GM21381 (cell line): ENCODE measurements at regions not wholly inside any gene's neighbourhood (a gene's known extent, or its start where the extent isn't known, plus 50 kb on each side); places are given as distances from the start of the nearest gene placed in this dataset.

ENCODE experiments used
- ATAC-seq: cut with Tn5 transposase; IDR thresholded peaks from one replicate; pipeline ENCODE4 v1.9.1; 2021; ENCODE audit warnings: mild to moderate bottlenecking, moderate library complexity; ENCODE audit not compliant: unreplicated experiment

DNA sequence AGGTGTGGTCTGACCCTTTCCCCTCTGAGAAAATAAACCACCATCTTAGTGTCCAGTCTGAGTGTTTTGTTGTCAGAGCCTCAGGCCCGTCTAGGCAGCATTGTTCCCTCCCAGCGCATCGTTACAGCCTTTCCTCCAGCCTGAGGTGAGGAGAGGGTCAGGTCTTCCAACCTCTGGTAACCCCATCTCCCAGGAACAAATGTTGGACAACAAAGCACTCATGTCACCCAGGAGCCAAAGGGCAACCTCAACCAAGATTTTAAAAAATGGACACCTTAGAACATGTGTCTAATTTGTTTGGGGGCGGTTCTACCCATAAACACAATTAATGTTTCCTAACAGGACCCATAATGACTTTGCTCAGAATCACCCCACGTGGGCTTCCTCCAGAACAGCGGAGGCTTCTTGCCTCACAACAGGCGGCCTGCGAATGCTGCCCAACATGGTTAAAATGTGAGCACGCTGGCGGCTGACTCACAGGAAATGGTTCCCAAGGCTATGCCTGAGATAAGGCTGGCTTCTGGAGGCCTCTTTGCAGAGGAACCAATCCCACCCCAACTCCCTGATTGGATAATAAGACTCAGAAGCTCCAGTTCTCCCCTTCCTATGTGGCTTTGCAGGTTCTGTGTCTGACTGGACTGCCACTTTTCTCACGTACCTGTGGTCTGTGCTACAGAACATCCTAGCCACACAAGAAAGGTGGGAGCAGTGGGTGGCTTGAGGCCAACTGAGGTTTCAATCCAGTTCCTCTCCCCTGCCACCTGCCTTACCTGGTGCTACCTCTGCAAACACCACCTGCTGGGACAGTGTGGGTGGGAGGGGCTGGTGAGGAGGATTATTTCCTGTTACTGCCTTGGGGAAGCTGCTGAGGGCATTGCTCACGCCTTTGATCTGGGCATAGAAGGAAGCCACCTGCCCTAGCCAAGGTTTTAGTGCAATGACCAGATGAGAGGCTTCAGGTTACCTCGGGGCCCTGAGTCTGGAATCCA is 108.8 kb downstream of the B3GNT2 start:
- no peak for ATAC-seq

DNA sequence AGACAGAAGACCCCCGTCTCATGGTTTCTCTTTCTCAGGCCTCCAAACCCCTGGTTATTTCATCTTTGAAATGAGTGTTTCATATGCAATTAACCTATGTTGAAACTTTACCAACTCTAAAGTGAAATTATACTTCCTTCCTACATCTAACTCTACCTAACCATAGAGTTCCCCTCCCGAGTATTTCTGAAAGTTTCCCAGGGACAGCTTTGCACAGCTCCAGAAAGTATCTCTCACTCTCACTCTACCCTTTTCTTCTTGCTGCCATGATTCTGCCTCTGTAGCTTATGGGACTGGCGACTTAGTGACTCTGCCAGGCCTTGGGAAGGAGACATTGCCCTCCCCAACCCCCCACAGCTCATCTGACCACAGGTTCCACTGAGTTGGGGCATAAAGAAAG is 107.9 kb downstream of the B3GNT2 start:
- peak; percentile 30 for ATAC-seq

DNA sequence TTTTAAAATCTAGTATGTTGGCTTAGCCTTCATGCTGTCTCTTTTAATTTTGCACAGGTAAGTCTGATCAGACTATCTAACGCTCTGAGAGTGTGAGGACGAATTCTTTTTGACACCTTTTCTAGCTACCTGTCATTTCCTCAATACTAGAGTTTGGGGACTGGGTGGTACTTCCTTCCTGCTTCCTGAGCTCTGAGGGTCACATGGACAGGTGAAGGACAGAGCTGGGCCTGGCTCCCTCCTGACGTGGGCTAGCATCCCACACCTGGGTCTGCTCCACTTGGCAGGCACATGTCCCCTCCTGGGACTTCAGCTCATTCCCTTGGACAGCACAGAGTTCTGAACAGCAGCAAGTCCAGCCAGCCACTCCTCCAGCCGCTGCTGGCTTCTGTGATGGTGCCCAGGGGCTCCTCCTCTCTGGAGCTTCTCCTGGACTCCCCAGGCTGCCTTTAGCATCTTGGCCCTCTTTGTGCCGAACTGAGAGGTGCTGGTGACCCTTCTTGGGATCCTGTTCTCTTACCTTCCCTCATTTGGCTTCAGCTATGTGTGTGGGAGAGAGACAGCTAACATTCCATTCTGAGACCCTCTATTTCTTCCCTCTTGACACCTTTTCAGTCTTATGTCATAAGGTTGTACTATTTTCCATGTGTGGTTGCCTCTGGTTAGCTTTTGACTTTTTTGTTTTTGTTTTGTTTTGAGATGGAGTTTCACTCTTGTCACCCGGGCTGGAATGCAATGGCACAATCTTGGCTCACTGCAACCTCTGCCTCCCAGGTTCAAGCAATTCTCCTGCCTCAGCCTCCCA is 106.9 kb downstream of the B3GNT2 start:
- ATAC-seq, result no peak

DNA sequence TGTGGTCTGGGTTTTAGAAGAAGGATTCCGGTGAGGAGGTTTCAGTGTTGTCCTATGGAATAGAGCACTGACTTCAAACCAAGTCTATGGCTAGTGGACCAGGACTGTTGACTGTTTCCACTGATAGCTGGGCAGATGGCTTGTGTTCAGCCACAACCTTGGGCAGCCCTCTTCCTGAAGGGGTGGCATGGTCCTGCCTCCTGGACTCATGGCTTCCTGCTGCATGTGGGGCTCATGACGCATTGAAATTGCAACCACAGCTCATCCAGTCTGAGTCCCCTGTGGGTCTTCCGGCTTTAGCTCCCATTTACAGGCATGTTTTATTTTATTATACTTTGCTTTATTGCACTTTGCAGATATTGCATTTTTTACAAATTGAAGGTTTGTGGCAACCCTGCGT is 105.0 kb downstream of the B3GNT2 start:
- ATAC-seq, result no peak

DNA sequence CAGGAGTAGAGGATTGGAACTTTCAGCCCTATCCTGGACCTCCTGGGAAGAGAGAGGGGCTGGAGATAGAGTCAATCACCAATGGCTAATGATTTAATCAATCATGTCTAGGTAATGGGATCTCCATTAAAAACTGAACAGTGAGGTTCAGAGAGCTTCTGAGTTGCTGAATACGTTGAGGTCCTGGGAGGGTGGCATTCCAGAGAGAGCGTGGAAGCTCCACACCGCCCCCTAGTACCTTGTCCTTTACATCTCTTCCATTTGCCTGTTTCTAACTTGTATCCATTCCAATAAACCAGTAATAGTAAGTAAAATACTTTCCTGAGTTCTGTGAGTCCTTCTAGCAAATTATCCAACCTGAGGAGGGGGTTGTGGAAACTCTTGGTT is 101.7 kb downstream of the B3GNT2 start:
- no peak for ATAC-seq

DNA sequence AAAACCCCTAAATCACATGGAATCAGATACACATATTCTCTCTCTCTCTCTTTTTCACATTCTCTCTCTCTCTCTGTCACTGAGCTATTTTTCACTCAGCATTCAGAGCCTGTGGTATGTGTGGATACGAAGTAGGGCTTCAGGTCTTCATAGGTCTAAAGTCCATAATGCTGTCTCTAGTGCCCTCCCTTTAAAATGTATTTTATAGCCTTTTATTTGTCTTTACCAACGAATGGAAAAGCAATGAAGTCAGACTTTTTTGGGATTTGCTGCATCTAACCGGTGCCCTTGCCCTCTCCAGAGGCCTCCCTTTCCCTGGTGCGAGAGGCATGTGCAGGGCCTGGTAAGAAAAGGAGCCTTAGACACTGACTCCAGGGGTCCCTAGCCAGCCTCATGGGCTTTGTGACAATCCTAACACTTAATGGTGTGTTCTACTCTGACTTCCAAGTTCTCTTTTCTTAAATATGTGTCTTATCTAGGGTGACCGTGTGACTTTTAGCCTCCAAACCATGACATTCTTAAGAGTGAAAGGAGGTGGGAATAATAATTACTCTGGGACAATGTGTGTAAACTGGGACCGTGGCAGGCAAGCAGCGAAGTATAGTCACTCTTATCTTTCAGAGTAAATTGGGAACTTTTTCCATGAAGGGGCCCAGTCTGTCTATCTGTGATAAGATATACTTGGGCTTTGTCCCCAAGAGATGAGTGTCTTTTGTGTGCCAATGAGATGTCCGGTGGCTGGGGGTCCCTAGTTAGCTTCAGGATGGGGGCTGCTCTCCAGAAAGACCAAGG is 101.1 kb downstream of the B3GNT2 start:
- no peak for ATAC-seq

DNA sequence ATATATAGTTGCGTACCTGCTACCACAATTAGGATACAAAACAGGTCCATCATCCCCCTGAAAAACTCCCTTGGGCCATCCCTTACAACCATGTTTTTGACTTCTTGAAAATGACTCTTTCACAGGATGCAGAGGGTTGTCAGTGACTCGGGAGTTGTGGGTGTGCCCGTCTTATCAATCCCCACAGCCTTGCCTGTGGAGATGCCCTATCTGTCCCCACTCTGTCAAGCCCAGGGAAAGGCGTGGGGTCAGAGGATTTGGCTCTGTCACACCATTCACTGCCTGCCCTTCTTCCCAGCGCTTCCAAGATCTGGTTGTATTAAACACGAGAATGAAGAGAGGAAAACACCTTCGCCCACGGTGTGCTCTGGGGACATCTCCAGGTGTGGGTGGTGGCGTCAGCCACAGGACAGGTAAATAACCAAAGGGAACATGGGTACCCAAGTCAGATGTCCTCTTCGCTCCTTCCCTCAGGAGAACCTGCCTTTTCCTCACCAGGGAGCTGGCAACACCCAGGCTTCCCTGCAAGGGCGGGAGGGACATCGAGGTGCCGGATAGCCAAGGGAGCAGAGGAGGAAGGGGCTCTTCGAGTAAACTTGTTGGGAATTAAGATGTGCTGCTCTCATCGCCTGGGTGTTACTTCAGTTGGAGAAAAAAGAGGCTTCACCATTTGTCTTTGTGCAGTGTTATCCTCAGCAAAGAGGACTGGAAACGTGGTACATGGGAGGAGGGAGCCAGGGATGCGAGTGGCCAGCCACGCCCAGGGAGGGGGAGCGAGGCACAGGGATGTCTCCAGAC is 100.3 kb downstream of the B3GNT2 start:
- ATAC-seq, result no peak

DNA sequence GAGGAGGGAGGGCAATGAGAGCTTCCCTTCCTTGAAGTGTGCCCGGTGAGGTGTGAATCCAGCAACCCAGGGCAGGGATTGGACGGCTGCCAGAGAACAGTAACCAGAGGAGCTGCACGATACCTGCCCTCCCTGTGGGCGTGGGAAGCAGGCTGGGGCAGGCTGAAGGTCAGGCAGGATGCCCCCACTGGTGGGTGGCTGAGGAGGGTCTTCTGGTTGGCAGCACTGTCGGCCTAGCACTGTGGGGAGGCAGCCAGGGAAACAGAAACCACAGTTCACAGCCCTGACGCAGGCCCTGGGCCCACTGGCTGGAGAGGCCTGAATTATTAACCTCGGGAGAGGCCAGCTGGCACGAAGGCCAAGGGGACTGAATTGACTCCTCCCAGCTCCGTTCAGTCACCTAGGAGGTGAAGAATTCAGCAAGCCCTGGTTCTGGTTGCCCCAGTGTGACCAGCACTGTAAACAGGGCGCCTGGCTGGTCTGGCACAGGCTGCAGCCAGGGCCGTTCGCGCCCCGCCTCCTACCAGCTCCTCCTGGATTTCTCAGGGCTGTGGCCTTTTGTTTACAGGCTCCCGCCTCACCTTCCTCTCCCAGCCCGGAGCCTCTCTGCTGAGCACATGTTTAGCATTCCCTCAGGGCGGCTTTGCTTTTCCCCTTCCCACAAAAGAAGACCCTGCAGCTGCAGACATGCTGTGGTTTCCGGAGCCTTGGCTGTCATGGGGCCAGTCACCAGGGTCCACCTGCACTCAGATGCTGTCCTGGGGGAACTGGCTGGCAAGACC is 97.8 kb downstream of the B3GNT2 start:
- peak; percentile 61 for ATAC-seq

DNA sequence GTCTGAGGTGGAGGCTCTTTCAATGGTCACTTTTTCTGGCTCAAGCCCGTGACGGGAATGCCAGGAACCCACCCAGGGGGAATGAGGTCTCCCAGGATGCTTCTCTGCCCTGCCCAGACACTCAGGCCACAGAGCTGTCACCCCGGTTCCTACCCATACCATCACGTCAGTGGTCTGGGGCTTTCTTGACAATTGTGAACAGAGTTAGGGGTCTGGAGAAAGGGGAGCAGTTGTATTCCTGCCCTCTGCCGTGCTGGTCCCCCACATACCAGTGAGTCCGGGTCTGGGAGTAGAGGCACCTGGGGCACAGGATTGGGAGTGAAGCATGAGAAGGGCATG is 97.2 kb downstream of the B3GNT2 start:
- ATAC-seq, result no peak

DNA sequence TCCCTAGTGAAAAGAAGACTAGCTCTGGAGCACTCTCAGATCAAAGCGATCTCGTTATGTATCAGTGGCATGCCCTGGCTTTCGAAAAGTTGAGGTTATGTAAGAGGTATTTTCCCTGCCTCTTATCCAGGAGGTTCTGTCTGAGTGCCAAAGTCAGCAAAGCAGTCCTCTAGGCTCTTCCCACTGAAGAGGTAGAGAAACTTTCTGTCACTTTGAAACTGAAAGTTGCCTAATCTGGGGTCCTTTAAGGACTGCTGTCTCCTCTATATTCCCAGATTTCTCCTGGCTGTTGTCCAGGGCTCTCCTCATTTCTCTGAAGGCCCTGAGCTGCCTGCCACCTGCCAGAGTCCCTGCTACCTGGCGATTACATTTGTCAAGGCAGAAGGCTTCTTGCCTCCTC is 96.3 kb downstream of the B3GNT2 start:
- no peak for ATAC-seq

DNA sequence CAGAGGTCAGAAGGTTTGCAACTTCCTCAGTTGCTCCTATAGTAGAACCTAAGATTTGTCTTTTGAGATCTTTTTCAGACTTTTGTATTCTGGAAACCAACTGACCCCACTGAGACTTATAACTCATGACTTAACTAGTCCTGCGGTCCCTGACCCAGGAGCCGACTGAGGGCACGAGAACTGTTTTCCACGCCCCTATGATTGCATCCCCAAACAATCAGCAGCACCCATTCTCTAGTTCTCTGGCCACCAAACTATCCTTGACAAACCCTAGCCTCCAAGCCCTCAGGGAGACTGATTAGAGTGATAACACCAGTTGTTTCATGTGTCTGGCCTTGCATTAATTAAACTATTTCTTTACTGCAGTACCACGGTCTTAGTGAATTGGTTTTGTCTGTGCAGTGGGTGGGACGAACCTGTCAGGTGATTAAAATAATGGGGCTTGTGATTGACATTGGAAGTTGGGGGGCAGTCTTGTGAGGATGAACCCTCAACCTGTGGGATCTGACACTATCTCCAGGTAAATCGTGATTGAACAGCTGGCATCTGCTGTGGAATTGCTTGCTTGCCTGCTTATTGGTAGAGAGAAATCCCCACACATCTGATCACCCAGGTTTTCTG is 95.7 kb downstream of the B3GNT2 start:
- ATAC-seq, result no peak

DNA sequence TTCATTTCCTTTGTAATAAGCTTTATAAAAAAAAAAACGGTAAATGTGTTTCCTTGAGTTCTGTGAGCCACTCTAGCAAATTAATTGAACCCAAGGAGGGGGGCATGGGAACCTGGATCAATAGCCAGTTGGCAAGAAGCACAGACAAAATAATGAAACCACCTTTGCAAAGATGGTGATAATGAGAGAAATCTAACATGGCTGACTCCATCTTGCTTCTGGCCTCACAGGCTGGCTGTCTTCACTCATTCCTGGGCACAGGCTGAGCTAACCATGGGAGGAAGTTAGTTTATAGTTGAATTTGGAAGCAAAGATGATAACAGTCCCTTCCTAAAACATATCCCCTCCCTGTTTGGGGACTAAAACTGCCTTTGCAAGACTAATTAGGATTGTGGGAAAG is 95.1 kb downstream of the B3GNT2 start:
- ATAC-seq, result no peak

DNA sequence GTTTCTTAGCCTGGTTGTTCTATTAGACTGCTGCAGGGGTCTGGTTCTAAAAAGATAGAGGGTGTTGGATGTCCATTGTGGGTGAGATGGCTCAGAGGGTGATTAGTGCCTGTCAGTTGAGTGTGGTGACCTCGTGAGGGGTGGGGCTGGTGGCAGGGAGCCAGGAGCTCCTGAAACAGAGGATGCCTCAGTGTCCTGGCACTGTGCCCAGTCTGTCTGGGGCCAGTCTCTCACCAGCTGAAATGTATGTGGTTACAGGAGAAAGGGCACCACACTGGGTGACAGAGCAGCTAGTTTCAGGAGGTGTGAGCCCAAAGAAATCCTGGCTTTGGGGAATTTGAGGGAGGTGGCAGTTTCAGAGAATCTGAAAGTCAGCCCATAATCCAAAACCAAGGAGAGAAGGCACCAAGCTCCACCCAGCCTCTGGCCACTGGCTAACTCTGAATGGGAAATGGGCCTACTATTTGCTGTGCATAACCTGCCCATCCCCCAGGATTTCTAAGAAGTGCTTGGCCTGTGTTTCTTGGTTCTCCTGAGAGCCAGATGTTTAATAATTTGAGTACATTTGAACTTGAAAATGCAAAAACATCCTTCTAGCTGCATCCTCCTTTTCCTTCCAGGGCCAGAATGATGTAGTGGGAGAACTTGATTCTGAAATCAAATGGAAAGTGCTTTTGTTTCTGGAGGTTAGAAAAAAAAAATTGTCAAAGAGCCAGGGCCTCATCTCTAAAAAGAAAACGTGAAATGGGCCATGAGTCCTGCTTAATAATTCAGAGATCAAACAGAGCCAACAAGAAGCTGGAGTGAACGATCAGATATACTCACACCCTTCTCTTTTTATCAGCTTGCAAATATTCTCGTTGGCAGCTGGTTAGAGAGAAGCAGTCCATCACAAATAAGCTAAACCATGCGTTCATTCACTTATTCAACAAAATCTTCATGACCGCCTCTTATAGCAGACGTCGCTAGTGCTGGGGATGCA is 92.3 kb downstream of the B3GNT2 start:
- peak; percentile 87 for ATAC-seq

DNA sequence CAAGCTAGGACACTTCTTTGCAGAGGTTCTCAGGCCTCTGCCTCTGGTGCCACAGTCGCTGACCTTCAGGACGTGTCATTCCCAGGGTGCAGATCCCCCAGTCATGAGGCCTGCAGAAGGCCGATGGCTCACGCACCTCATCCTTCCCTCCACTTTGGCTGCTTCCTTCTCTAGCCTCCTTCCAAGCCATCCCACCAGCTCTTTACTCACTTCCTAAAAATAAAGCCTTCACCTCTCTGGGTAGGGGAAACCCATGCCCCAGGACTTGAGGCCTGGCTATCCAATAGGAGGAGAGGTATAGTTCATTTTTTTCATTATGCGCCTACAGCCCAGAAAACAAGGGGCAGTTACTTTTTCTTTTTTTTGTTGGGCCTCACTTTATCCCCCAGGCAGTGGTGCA is 91.4 kb downstream of the B3GNT2 start:
- ATAC-seq, result no peak

DNA sequence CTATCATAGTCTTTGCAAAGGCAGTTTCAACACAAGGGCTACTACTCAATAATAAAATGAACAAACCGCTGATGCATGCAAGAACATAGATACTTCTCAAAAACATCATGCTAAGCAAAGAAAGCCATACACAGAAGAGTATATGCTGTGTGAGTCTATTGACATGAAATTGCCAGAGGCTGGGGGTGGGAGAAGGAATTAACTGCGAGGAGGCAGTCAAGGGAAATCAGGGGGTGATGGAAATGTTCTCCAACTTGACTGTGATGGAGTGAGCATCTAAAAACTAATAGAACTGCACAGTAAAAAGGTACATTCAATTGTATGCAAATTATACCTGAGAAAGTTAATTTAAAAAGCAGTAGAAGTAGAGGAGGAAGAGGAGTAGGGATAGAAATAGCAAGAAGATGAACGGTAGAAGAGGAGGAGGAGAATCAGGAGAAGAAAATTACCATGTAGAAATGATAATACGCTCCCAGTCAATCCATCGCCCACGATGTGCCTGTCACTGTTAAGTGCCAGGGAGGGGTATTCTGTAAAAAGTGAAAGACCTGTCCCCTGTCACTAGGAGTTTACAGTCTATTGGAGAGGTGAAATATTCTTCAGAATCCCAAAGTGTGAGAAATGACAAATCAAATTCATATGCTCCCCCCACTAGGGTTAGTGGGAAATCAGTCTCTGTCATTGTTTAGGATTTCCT is 90.3 kb downstream of the B3GNT2 start:
- no peak for ATAC-seq

DNA sequence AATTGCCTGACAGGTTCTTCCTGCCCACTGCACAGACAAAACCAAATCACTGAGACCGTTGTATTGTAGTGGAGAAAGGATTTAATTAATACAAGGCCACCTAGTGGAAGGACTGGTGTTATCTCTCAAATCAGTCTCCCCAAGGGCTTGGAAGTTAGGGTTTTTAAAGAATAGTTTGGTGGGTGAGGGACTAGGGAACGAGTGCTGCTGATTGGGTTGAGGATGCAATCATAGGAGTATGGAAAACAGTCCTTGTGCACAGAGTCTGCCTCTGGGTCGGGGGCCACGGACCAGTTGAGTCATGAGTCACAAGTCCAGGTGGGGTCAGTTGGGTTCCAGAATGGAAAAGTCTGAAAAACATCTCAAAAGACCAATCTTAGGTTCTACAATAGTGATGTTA is 89.1 kb downstream of the B3GNT2 start:
- ATAC-seq, result no peak

DNA sequence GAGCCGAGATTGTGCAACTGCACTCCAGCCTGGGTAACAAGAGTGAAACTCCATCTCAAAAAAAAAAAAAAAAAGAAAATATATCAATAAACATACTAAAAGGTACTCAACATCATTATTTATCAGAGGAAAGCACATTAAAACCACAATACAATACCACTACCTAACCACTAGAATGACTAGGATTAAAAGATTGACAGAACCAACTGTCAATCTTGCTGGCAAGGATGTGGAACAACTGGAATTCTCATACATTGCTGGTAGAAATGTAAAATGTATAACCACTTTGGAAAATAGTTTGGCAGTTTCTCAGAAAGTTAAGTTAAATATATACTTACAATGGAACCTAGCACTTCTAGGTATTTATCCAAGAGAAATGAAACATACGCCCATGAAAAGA is 88.6 kb downstream of the B3GNT2 start:
- no peak for ATAC-seq

DNA sequence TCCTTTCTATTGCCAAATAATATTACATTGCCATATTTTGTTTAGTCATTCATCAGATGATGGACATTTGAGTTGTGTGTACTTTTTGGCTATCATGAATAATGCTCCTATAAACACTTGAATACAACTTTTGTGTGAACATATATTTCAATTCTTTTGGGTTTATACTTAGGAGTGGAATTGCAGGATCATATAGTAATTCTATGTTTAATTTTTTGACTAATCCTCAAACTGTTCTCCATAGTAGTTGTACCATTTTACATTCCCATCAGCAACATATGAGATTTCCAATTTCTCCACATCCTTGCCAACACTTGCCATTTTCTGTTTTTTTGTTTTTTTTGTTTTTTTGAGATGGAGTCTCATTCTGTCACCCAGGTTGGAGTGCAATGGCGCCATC is 87.2 kb downstream of the B3GNT2 start:
- ATAC-seq, result no peak
